Mucosa of gallbladder (tissue), 1 donor: ENCODE measurements at regions not wholly inside any gene's neighbourhood (a gene's known extent, or its start where the extent isn't known, plus 50 kb on each side); places are given as distances from the start of the nearest gene placed in this dataset.

Experiments used
- DNase-seq: peaks from one replicate; pipeline ENCODE4 v3.0.0-alpha.2; 2020; ENCODE audit warnings: low spot score
- donor health status: DM: no; HTN: no; CAD: no.

DNA sequence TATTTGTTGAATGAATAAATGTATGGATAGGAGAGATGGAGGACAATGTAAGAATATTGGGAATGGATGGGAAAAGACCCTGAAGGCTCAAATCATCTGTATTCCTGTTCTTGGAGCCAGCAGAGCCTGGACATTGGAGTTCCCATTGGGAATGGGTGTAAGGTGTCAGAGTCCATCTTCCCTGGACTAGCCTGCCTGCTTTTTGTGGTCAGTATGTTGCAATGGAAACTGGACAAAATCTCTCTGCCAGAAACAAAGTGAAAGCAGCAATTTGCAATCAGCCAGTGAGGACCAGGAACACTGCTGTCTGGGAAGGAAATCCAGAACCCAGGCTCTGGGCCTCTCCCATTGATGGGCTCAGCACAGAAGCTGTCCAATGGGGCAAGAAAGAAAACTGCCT is 83.5 kb upstream of the SKOR2 start:
- no peak for DNase-seq

DNA sequence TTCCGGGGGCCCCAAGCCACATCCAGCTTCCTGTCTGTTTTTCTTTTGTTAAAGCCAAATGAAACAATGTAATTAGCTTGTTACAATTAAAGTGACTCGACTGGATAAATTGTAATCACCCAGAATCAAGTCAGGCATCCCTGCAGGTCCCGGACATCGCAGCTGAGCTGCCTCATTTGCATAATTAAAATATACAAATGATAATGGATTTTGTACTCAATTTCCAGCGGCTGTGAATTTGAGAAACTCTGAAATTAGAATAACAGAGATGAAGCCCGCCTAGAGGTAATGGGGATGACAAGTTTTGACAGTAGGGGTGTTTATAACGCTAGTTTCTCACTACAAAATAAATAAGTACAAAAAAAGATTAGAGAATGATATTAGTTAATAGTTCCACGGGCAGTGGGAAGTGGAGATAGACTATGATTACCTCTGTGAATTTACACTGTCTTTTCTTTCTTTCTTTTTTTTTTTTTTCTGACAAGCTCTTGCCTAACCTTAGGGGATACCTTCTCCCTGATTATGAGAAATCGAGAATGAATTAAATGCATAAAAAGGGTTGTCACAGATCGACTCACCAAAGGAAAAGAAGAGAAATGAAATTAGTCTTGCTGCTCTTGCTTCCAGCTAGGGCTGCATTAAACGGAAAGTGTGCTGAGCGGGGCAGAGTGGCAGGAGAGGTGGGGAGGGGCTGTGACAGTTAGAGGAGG is 82.6 kb upstream of the SKOR2 start:
- DNase-seq = no peak

DNA sequence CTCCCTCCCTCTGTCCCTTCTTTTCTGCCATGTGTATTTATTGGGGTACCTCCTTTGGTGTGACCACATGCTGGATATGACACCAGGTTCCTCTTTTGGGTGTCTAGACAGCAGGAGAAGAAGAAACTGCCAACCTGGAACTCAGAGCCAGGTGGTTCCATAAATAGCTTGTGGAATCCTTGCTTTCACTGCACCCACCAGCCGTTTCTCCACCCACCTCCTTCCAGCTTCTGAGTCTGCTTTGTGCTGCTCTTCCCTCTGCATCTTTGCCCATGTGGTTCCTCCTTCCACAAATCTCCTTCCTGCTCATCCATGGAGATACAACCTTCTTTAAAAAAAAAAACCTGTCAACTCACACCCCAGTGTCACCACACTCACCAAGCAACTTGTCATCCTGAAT is 80.2 kb upstream of the SKOR2 start:
- no peak for DNase-seq

DNA sequence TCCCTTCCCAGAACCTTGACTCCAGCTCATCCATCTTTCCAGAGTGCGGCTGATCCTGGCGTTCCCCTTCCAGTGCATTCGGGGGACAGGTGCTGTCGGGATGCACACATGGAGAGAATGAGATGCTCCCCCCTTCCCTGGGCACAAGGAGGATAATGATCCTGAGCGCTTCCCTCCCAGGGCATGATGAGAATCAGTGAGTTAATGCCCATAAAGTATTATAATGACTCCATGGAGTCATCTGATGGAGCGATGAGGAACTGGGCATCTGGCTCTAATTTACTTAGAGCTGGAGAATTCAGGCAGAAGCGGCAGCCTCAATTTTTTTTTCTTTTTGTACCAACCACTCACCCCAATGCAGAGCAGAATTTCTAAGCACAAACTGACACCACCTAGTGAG is 79.6 kb upstream of the SKOR2 start:
- DNase-seq = no peak

DNA sequence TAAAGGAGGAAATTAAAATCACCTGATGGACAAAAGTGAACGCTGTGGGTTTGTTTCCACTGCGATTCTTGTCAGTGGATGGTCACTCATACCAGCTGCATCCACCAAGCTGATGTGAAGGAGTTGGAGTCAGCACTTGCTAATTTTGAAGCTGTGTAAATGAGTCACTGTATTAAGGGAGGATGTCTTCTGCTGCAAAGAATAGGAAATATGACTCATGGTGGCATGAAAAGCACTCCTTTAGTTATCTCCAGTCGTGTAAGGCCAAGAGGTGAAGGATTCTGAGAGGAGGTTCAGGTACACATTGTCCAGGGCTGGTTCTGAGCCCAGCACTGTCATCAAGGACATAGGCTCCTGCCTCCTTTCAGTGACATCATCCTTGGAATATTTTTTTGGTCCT is 71.7 kb upstream of the SKOR2 start:
- no peak for DNase-seq

DNA sequence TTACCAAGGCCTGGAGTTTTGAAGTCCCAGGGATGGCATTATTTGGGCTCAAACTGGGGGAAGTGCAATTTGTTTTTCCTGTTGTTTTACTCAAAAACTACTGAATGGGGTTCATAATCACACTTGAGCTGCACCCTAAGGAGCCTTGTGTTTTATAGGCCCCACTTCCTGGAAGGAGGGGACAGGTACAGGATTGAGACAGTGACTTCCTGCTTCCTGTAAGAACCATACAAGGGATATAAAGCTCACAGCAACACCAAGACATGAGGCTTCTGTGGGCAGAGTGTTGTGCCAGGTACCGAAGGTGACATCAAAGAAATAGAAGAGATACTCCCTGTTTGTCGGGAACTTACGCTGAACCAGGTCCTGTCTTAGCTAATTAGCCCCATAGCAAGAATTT is 70.4 kb upstream of the SKOR2 start:
- no peak for DNase-seq

DNA sequence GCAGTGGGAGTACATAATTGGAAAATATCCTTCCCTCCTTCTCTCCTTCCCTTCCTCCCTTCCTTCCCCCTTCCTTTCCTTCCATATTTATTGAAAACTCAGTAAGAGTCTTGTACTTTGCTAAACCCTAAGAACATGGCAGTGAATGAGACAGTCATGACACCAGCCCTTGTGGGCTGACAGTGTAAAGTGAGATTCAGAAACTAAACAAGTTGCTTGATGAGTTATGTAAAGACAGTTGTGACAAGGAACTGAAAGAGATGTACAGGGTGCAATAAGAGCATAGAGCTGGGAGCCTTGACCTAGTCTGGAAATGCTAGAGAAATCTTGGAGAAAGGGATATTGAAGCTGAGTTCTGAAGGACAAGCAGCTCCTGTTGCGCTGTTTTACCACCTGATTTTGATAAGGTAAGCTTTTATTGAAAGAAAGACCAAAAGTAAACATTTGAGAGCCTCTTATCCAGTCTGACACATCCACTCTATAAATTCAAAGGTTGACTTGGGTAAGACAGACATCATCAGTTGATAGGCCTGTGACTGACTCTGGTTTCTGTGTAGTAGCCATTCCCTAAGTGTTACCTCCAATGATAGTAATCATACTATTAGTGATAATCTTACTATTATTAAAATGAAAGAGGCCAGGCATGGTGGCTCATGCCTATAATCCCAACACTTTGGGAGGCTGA is 66.5 kb upstream of the SKOR2 start:
- no peak for DNase-seq

DNA sequence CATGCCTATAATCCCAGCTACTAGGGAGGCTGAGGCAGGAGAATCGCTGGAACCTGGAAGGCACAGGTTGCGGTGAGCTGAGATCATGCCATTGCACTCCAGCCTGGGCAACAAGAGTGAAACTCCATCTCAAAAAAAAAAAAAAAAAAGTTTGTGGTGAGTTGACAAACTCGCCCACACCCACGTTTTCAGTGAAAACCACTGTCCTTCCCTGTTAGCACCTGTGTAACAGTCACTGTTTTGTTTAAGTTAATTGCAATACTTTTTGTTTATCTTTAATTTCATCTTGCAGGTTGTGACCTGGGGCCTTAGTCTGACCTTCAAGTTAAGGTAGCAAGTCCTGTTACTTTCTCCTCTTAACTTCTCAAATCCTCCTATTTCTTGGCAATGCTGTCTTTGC is 65.5 kb upstream of the SKOR2 start:
- no peak for DNase-seq

DNA sequence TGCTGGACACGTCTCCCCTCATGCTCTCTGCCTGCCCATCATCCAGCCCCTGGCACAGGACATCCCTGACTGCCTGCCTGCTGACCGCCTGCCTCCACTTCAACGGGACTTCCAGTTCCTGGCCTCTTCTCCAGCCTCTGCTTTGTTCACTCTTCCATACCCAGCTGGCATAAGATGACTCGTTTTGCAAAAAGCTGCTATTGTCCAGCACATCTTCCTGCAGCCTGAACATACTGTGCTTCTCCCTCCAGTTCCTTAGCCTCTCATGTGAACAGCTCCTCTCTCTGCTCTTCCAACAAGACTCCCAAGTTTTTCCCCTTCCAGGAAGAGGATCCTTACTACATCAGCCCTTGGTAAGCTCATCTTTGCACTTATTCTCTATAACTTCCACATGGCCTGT is 62.4 kb upstream of the SKOR2 start:
- no peak for DNase-seq

DNA sequence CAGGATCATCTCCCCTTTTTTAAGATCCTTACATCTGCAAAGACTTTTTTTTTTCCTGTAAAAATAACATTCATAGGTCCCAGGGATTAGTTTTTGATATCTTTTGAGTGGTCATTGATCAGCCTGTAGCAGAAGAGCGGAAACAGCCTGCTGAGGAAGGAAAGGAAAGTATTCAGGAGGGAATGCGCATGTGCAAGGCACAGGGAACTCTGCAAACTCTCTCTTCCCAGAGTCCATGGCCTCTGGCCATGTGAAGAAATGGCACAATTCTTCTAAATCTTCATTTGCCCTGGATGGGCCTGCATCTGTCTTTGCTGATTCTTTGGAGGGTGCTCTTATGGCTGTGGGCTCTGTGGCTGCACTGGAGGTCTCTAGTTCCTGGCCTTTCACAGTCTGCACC is 60.1 kb upstream of the SKOR2 start:
- DNase-seq = no peak
